Endothelial cell of umbilical vein (primary cell): ENCODE measurements at regions not wholly inside any gene's neighbourhood (a gene's known extent, or its start where the extent isn't known, plus 50 kb on each side); places are given as distances from the start of the nearest gene placed in this dataset.

Experiments
- BruUV-seq: library from RNA; stranded (reverse); fragments of 400-500 nt; replicated peaks from 2 replicates; lab custom pipeline; 2021; lab: Mats Ljungman, UMichigan
- CTCF ChIA-PET: fragments of 300-600, 350-600 bp; sonication (Branson Sonifier 250); formaldehyde crosslinking; loops from one replicate; lab custom pipeline; 2021; ENCODE audit warnings: antibody characterized with exemption, inconsistent platforms; lab: Charles Lee
- POLR2A ChIA-PET: fragments of 300-600, 350-600 bp; sonication (Branson Sonifier 250); formaldehyde crosslinking; loops from one replicate; lab custom pipeline; 2021; ENCODE audit warnings: antibody characterized with exemption, inconsistent platforms; lab: Charles Lee
- DNase-seq: peaks from one replicate; pipeline ENCODE4 v3.0.0-alpha.2; 2011; ENCODE audit warnings: low read depth, low spot score
- FAIRE-seq: peaks from 2 replicates; lab custom pipeline; 2011; peaks lifted over from hg19 to GRCh38; lab: Jason Lieb, UNC
- H2AFZ ChIP-seq: 2 replicates; pipeline ENCODE4 v1.6.0; 2012; ENCODE audit warnings: low read depth, low read length, control low read depth, inconsistent platforms
- H3K27ac ChIP-seq: 2 replicates; pipeline ENCODE4 v1.5.1; 2011; ENCODE audit warnings: low read depth, mild to moderate bottlenecking, control low read depth, low read length, moderate library complexity; ENCODE audit not compliant: insufficient read depth
- H3K27me3 ChIP-seq, 2 experiments: 2 replicates each; pipeline versions ENCODE4 v1.6.0 to v1.6.1; 2011; ENCODE audit warnings: low read length in 2 of 2, mixed read lengths in 1 of 2; ENCODE audit not compliant: control insufficient read depth in 2 of 2, insufficient read depth in 2 of 2
- H3K36me3 ChIP-seq, 2 experiments: 2 replicates in 1 of 2; 3 replicates in 1 of 2; pipeline ENCODE4 v1.5.1; 2011; ENCODE audit warnings: low read length in 2 of 2, mild to moderate bottlenecking in 1 of 2, moderate library complexity in 1 of 2; ENCODE audit not compliant: control insufficient read depth in 2 of 2, insufficient read depth in 2 of 2; ENCODE audit errors: extremely low read depth in 1 of 2
- H3K4me1 ChIP-seq: 3 replicates; pipeline ENCODE4 v1.5.1; 2011; ENCODE audit warnings: mild to moderate bottlenecking, low read length; ENCODE audit not compliant: control insufficient read depth, insufficient read depth; ENCODE audit errors: extremely low read depth
- H3K4me2 ChIP-seq: 2 replicates; pipeline ENCODE4 v1.6.1; 2011; ENCODE audit warnings: low read length, control low read depth, mixed read lengths; ENCODE audit not compliant: insufficient read depth
- H3K4me3 ChIP-seq, 3 experiments: fragments of 200-600 bp in 1 of 3; sonication (generic), shearing (Covaris generic) in 1 of 3; replicated peaks in 1 of 3; 2 replicates each; pipeline ENCODE4 v1.5.1; 2011 to 2016; ENCODE audit warnings: control low read depth in 3 of 3, low read length in 3 of 3, mild to moderate bottlenecking in 2 of 3, inconsistent platforms in 1 of 3, low read depth in 1 of 3, moderate library complexity in 1 of 3; ENCODE audit not compliant: insufficient read depth in 1 of 3
- H3K79me2 ChIP-seq: 2 replicates; pipeline ENCODE4 v1.6.0; 2012; ENCODE audit warnings: low read length, inconsistent platforms; ENCODE audit not compliant: control insufficient read depth, insufficient read depth
- H3K9ac ChIP-seq: replicated peaks from 2 replicates; pipeline ENCODE3; 2011; ENCODE audit warnings: low read length, control low read depth; ENCODE audit not compliant: insufficient read depth; ENCODE audit errors: extremely low read depth
- H3K9me1 ChIP-seq: replicated peaks from 3 replicates; pipeline ENCODE4 v1.6.0; 2011; ENCODE audit warnings: mild to moderate bottlenecking, low read length; ENCODE audit not compliant: control insufficient read depth, insufficient read depth; ENCODE audit errors: extremely low read depth
- H3K9me3 ChIP-seq: replicated peaks from 2 replicates; pipeline ENCODE4 v1.5.1; 2012; ENCODE audit warnings: low read length, inconsistent platforms; ENCODE audit not compliant: control insufficient read depth, insufficient read depth
- H4K20me1 ChIP-seq: replicated peaks from 2 replicates; pipeline ENCODE3; 2011; ENCODE audit warnings: mild to moderate bottlenecking, low read length; ENCODE audit not compliant: control insufficient read depth, insufficient read depth; ENCODE audit errors: extremely low read depth
- CTCF ChIP-seq, 2 donors: IDR thresholded peaks; 1 replicate in 1 of 2; 2 replicates in 1 of 2; pipeline ENCODE4 v1.5.1; 2011; ENCODE audit warnings: low read length in 2 of 2, mild to moderate bottlenecking in 2 of 2, moderate library complexity in 2 of 2, control low read depth in 1 of 2, inconsistent platforms in 1 of 2, low read depth in 1 of 2; ENCODE audit not compliant: insufficient read depth in 1 of 2; ENCODE audit errors: extremely low read depth in 1 of 2
- EZH2 ChIP-seq: IDR thresholded peaks from 2 replicates; pipeline ENCODE4 v1.6.1; 2012; ENCODE audit warnings: borderline replicate concordance, low read depth, mild to moderate bottlenecking, moderate library complexity, low read length, inconsistent platforms; ENCODE audit not compliant: severe bottlenecking
- FOS ChIP-seq: IDR thresholded peaks from 2 replicates; pipeline ENCODE4 v1.6.1; 2011; ENCODE audit warnings: mild to moderate bottlenecking, low read length, moderate library complexity, borderline replicate concordance; ENCODE audit not compliant: insufficient read depth
- GATA2 ChIP-seq: IDR thresholded peaks from 2 replicates; pipeline ENCODE4 v1.7.0; 2011; ENCODE audit warnings: low read depth, mild to moderate bottlenecking, moderate library complexity, mixed read lengths, low read length; ENCODE audit not compliant: insufficient read length, insufficient read depth
- JUN ChIP-seq: IDR thresholded peaks from 2 replicates; pipeline ENCODE4 v1.6.1; 2011; ENCODE audit warnings: borderline replicate concordance, low read depth; ENCODE audit not compliant: insufficient read length, insufficient read depth
- MAX ChIP-seq: IDR thresholded peaks from 2 replicates; pipeline ENCODE4 v1.6.1; 2011; ENCODE audit not compliant: insufficient read depth, insufficient read length
- MYC ChIP-seq: IDR thresholded peaks from one replicate; pipeline ENCODE4 v1.6.1; 2011; ENCODE audit warnings: mild to moderate bottlenecking, low read depth, low read length
- POLR2A ChIP-seq: IDR thresholded peaks from 2 replicates; pipeline ENCODE4 v1.6.1; 2012; ENCODE audit warnings: low read depth, mild to moderate bottlenecking, control low read depth, low read length
- POLR2AphosphoS5 ChIP-seq: IDR thresholded peaks from 2 replicates; pipeline ENCODE4 v1.6.1; 2012; ENCODE audit warnings: low read depth, mild to moderate bottlenecking, control low read depth, low read length, moderate library complexity; ENCODE audit not compliant: insufficient read depth
- dilution Hi-C: fragments of 300-500 bp; cut with MboI; formaldehyde crosslinking; loops from one replicate; pipeline ENCODE4 v1.15.0; 2019; ENCODE audit warnings: low sequenced_read_pairs; ENCODE audit not compliant: extremely low pct_ligation_motif_present
- intact Hi-C: fragments of 100-400 bp; cut with micrococcal nuclease; formaldehyde crosslinking; loops from one replicate; pipeline ENCODE4 v1.10.0; 2022

DNA sequence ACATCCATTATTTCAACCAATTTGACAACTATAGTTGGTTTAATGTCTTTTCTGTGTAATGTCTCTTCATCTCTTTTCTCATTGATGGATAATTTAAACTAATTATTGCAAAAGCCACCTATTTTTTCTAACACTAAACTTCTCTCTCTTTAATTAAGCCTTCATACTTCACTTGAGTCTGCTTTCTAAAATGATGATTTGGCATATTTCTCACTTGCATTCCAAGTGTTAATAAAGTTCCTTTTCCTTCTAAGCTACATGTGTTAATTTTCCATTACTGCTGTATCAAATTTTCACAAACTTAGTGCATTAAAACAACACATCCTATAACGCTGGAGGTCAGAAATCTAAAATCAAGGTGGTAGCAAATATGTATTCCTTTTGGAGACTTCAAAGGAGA, 1743.8 kb upstream of the PCDH7 start:
- Histone ChIP-seq H3K9me3 (no peaks in the 10 kb centered on the region), H3K27me3 (no peaks in the 10 kb centered on the region), H3K9ac (no peak overlapping the region), H3K4me3 (no peak overlapping the region), H4K20me1 (no peaks in the 10 kb centered on the region), H2AFZ (no peak overlapping the region), H3K27ac (no peak overlapping the region), H3K36me3 (no peaks in the 10 kb centered on the region), H3K9me1 (no peaks in the 10 kb centered on the region), H3K4me1 (no peaks in the 10 kb centered on the region), H3K79me2 (no peaks in the 10 kb centered on the region), H3K4me2 (no peak overlapping the region)
- BruUV-seq, result no TSS peak
- FAIRE-seq, result no peak
- CTCF ChIA-PET, result no interaction called here
- intact Hi-C loops, result no loop called here
- no peak for DNase-seq
- dilution Hi-C loops, result no loop called here
- POLR2A ChIA-PET, result no interaction called here
- TF ChIP-seq MAX, result no peak
- TF ChIP-seq MYC, result no peak

DNA sequence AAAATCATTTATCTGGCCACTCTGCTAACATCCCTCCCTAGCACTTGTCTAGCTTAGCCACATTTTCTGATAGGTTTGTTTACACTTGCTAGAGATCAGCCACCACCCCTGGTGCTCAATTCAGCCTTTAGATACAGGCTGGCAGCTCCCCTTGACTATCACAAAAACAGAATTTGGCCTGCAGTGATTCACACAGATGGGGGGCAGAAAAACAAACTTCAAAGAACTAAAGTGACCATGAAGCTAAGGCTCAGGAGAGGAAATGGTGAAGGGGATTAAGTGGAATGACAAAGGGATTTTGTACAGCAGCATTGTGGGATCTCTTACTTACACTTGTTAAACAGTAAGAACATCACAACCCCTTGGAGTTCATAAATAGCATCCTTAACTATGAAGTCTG, 1718.0 kb upstream of the PCDH7 start:
- intact Hi-C loops, result no loop called here
- H2AFZ ChIP-seq, result no peak overlapping the region
- H3K4me1 ChIP-seq, result no peaks in the 10 kb centered on the region
- H3K79me2 ChIP-seq, result no peaks in the 10 kb centered on the region
- no peak for DNase-seq
- H3K36me3 ChIP-seq, result no peaks in the 10 kb centered on the region
- FAIRE-seq, result no peak
- ChIA-PET POLR2A (no interaction called here), CTCF (no interaction called here)
- H3K4me3 ChIP-seq, result no peak overlapping the region
- H3K4me2 ChIP-seq, result no peak overlapping the region
- no peaks in the 10 kb centered on the region for H3K9me3 ChIP-seq
- H3K27me3 ChIP-seq, result no peaks in the 10 kb centered on the region
- H4K20me1 ChIP-seq, result no peaks in the 10 kb centered on the region
- H3K9me1 ChIP-seq, result no peaks in the 10 kb centered on the region
- BruUV-seq, result no TSS peak
- H3K9ac ChIP-seq, result no peak overlapping the region
- no peak overlapping the region for H3K27ac ChIP-seq
- dilution Hi-C loops, result no loop called here
- TF ChIP-seq POLR2A (no peak), JUN (no peak), FOS (no peak), GATA2 (no peak), MYC (no peak), CTCF (IDR thresholded peaks at IDR 0.05; ENCODE audit: extremely low read depth in 1 of 2, insufficient read depth in 1 of 2, low read depth in 1 of 2, low read length in 2 of 2) (no peak), MAX (no peak), POLR2AphosphoS5 (no peak), EZH2 (no peak)
